ENCODE measurements at regions not wholly inside any gene's neighbourhood (a gene's known extent, or its start where the extent isn't known, plus 50 kb on each side); places are given as distances from the start of the nearest gene placed in this dataset.

DNA sequence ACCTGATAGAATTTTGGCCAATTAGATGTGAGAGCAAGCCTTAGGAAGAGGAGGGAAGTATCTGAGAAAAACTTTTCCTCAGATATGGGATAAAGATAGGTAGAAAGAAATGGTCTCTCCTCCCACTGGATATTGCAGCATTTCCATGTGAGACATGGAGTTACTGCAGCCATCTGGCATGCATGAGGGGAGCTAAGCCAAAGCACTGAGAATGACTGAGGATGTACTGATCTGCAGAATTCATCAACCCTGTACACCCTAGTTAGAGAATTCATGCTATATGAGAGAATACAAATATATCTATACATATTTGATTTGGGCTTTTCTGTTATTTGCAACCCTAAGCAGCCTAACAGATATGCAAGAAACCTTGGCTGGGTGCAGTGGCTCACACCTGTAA, 52.5 kb upstream of the RPL34 start:
- TF ChIP-seq POLR2AphosphoS5 (IDR thresholded peaks at IDR 0.05) (no peak), POLR2A (IDR thresholded peaks at IDR 0.05; ENCODE audit: low read depth) (no peak), EP300 (IDR thresholded peaks at IDR 0.05) (no peak)
- TF ChIP-seq, protein P1, sequence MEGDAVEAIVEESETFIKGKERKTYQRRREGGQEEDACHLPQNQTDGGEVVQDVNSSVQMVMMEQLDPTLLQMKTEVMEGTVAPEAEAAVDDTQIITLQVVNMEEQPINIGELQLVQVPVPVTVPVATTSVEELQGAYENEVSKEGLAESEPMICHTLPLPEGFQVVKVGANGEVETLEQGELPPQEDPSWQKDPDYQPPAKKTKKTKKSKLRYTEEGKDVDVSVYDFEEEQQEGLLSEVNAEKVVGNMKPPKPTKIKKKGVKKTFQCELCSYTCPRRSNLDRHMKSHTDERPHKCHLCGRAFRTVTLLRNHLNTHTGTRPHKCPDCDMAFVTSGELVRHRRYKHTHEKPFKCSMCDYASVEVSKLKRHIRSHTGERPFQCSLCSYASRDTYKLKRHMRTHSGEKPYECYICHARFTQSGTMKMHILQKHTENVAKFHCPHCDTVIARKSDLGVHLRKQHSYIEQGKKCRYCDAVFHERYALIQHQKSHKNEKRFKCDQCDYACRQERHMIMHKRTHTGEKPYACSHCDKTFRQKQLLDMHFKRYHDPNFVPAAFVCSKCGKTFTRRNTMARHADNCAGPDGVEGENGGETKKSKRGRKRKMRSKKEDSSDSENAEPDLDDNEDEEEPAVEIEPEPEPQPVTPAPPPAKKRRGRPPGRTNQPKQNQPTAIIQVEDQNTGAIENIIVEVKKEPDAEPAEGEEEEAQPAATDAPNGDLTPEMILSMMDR (IDR thresholded peaks at IDR 0.05) = no peak

DNA sequence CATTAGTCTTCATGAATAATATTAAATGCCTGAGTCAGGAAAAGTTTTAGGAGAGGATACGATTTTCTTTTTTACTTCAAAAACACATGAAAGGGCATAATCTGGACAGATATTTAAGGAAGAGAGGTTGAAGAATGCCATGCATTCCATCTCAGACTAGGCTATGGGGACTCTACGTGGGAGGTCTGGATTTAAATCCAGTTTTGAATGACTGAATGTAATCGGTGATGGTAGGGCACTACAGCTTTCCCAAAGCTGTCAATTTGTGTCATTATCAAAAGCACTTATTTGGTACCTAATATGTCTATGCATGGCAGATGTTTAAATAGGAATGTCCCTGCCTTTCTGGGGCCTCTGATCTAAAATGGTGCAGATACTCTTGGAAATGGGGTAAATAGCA, 59.3 kb upstream of the RPL34 start:
- Histone ChIP-seq H3K4me3 (no peak overlapping the region), H3K27ac (replicated peaks in 1 of 4) (peak overlapping the region in 1 of 4 donors; percentile 10), H3K9me3 (no peaks in the 10 kb centered on the region), H3K36me3 (no peaks in the 10 kb centered on the region), H3K4me1 (peaks cover 0 to 12% (median 0%) of the 10 kb centered on the region in 4 donors), H3K27me3 (no peaks in the 10 kb centered on the region)
- TF ChIP-seq POLR2A (IDR thresholded peaks at IDR 0.05; ENCODE audit: low read depth) = no peak
- TF ChIP-seq EP300 (IDR thresholded peaks at IDR 0.05) = no peak
- TF ChIP-seq, protein P1 (IDR thresholded peaks at IDR 0.05) = no peak
- no peak for TF ChIP-seq POLR2AphosphoS5 (IDR thresholded peaks at IDR 0.05)
- no peak for DNase-seq (ENCODE audit: extremely low spot score)
- WGBS = 30% methylated on average over 3 of the region's 3 CpGs
- intact Hi-C loops (cut with DNase I) = no loop called here

More for the DNA sequence above, 52.5 kb upstream of the RPL34 start:
- Histone ChIP-seq H3K36me3 (no peaks in the 10 kb centered on the region), H3K4me1 (peaks cover 0 to 4% (median 0%) of the 10 kb centered on the region in 4 donors), H3K27me3 (peaks cover 0 to 10% (median 0%) of the 10 kb centered on the region in 4 donors), H3K9me3 (no peaks in the 10 kb centered on the region), H3K27ac (replicated peaks in 1 of 4) (no peak overlapping the region), H3K4me3 (no peak overlapping the region)
- intact Hi-C loops (cut with DNase I) = no loop called here
- DNase-seq (ENCODE audit: extremely low spot score) = no peak

GRCh38 chr4:108560616-108561015, 59.8 kb upstream of the RPL34 start:
- intact Hi-C loops (cut with DNase I) = no loop called here
- Histone ChIP-seq H3K36me3 (no peaks in the 10 kb centered on the region), H3K4me1 (peaks cover 0 to 12% (median 0%) of the 10 kb centered on the region in 4 donors), H3K27me3 (no peaks in the 10 kb centered on the region), H3K27ac (replicated peaks in 1 of 4) (peak overlapping the region in 1 of 4 donors; percentile 19), H3K4me3 (no peak overlapping the region), H3K9me3 (no peaks in the 10 kb centered on the region)
- TF ChIP-seq EP300 (IDR thresholded peaks at IDR 0.05) = no peak
- peak; percentile 17 for TF ChIP-seq POLR2AphosphoS5 (IDR thresholded peaks at IDR 0.05)
- DNase-seq (ENCODE audit: extremely low spot score) = no peak
- WGBS = 45% methylated on average over 4 of the region's 4 CpGs

- intact Hi-C loops (cut with DNase I) = no loop called here
- no peaks in the 10 kb centered on the region for H3K27me3 ChIP-seq
- H3K4me1 ChIP-seq = peaks cover 0 to 12% (median 0%) of the 10 kb centered on the region in 4 donors
- peak overlapping the region in 1 of 4 donors; percentile 19 for H3K27ac ChIP-seq (replicated peaks in 1 of 4)
- H3K9me3 ChIP-seq = no peaks in the 10 kb centered on the region
- no peak for DNase-seq (ENCODE audit: extremely low spot score)
- H3K4me3 ChIP-seq = no peak overlapping the region
- no peaks in the 10 kb centered on the region for H3K36me3 ChIP-seq
- TF ChIP-seq, protein P1 (IDR thresholded peaks at IDR 0.05) = no peak
- TF ChIP-seq POLR2A (IDR thresholded peaks at IDR 0.05; ENCODE audit: low read depth) (no peak), POLR2AphosphoS5 (IDR thresholded peaks at IDR 0.05) (no peak), EP300 (IDR thresholded peaks at IDR 0.05) (no peak)
- WGBS = 96% methylated on average over 3 of the region's 3 CpGs
Measured at GRCh38 chr4:108559911-108560310, 60.5 kb upstream of the RPL34 start.

GRCh38 chr4:108559068-108559793, 61.1 kb upstream of the RPL34 start:
- Histone ChIP-seq H3K27me3 (no peaks in the 10 kb centered on the region), H3K9me3 (no peaks in the 10 kb centered on the region), H3K4me1 (peaks cover 0 to 12% (median 0%) of the 10 kb centered on the region in 4 donors), H3K4me3 (no peak overlapping the region), H3K27ac (replicated peaks in 1 of 4) (no peak overlapping the region), H3K36me3 (no peaks in the 10 kb centered on the region)
- intact Hi-C loops (cut with DNase I) = no loop called here
- 57% methylated on average over 7 of the region's 7 CpGs for WGBS
- TF ChIP-seq EP300 (IDR thresholded peaks at IDR 0.05) = no peak
- TF ChIP-seq POLR2A (IDR thresholded peaks at IDR 0.05; ENCODE audit: low read depth) = no peak
- TF ChIP-seq, protein P1 (IDR thresholded peaks at IDR 0.05) = no peak
- no peak for TF ChIP-seq POLR2AphosphoS5 (IDR thresholded peaks at IDR 0.05)
- DNase-seq (ENCODE audit: extremely low spot score) = no peak

Data from esophagus muscularis mucosa (tissue), 4 donors.